ENCODE measurements at regions not wholly inside any gene's neighbourhood (a gene's known extent, or its start where the extent isn't known, plus 50 kb on each side); places are given as distances from the start of the nearest gene placed in this dataset.

GRCh38 chr7:18419456-18419855 is 76.1 kb upstream of the HDAC9 start:
- no peak overlapping the region for H3K56ac ChIP-seq (ENCODE audit: extremely low read depth, insufficient read depth, low read length)
- peak overlapping the region; percentile 62; the same call in 1 of the 2 replicates for H2BK20ac ChIP-seq (ENCODE audit: low read depth, low read length)
- H3K27me3 ChIP-seq (ENCODE audit: control insufficient read depth, insufficient read depth, low read length), result no peaks in the 10 kb centered on the region
- H2BK5ac ChIP-seq (ENCODE audit: low read depth, low read length, poor library complexity, severe bottlenecking), result no peak overlapping the region
- no peak overlapping the region for H3K27ac ChIP-seq (ENCODE audit: insufficient read depth, low read length)
- TF ChIP-seq USF2 (IDR thresholded peaks at IDR 0.05; ENCODE audit: low read depth, low read length), result no peak
- TF ChIP-seq SMC3 (IDR thresholded peaks at IDR 0.05; ENCODE audit: low read depth, low read length), result no peak
- no peak for TF ChIP-seq MAFK (IDR thresholded peaks at IDR 0.05; ENCODE audit: low read depth, low read length)
- no peak for TF ChIP-seq CHD1 (IDR thresholded peaks at IDR 0.05; ENCODE audit: low read depth, low read length)
- no peak for TF ChIP-seq MAZ (IDR thresholded peaks at IDR 0.05; ENCODE audit: borderline replicate concordance, low read depth, low read length)
- no peak for TF ChIP-seq NFE2L2 (IDR thresholded peaks at IDR 0.05; ENCODE audit: low read depth, low read length)
- no peak for TF ChIP-seq FOS (IDR thresholded peaks at IDR 0.05; ENCODE audit: low read depth, low read length)
- TF ChIP-seq POLR2A (IDR thresholded peaks at IDR 0.05; ENCODE audit: low read depth, low read length), result no peak
- no peak for TF ChIP-seq MXI1 (IDR thresholded peaks at IDR 0.05; ENCODE audit: borderline replicate concordance, low read depth, low read length)
- no peak for TF ChIP-seq RAD21 (IDR thresholded peaks at IDR 0.05; ENCODE audit: low read length)
- no peak for TF ChIP-seq CTCF (conservative IDR thresholded peaks at IDR 0.05; ENCODE audit: low read depth, low read length)
- TF ChIP-seq ELK1 (IDR thresholded peaks at IDR 0.05; ENCODE audit: borderline replicate concordance, low read depth, low read length), result no peak
- TF ChIP-seq BHLHE40 (IDR thresholded peaks at IDR 0.05; ENCODE audit: low read depth, low read length), result no peak
- no peak for TF ChIP-seq RCOR1 (IDR thresholded peaks at IDR 0.05; ENCODE audit: insufficient replicate concordance, low read length)
- TF ChIP-seq RFX5 (IDR thresholded peaks at IDR 0.05; ENCODE audit: low read depth, low read length), result no peak
- no peak for TF ChIP-seq CEBPB (IDR thresholded peaks at IDR 0.05; ENCODE audit: low read depth, low read length)
- H4K5ac ChIP-seq (ENCODE audit: low read depth, low read length), result no peak overlapping the region
- no peak overlapping the region for H4K91ac ChIP-seq (ENCODE audit: insufficient read depth, low read depth, low read length)
- no peak overlapping the region for H2AK9ac ChIP-seq (replicated peaks; ENCODE audit: low read depth, low read length, poor library complexity)
- ChIA-PET CTCF (interaction anchor here (0.7 kb wide), 1 partner anchor 67 kb away, joined by 3 read pairs; no protein-coding TSS in a partner anchor), POLR2A (ENCODE audit: unreplicated experiment) (no interaction called here)
- WGBS, 2 experiments (ENCODE audit: extremely low coverage in 2 of 2, insufficient read length in 1 of 2), result no CpG with 5 or more reads among the region's 3 CpGs
- dilution Hi-C loops (cut with HindIII; ENCODE audit: low sequenced_read_pairs, unreplicated experiment) (no loop called here), intact Hi-C loops (cut with micrococcal nuclease) (no loop called here), in situ Hi-C loops (cut with MboI; ENCODE audit: low sequenced_read_pairs) (no loop called here)
- no peak overlapping the region for H2AFZ ChIP-seq (replicated peaks; ENCODE audit: low read length, poor library complexity)
- H2AK5ac ChIP-seq (ENCODE audit: low read depth, low read length), result no peak overlapping the region
- no peak overlapping the region for H3K9ac ChIP-seq (ENCODE audit: low read depth, low read length)
- H3K36me3 ChIP-seq (ENCODE audit: control insufficient read depth, insufficient read depth, low read length), result no peaks in the 10 kb centered on the region
- no peak overlapping the region for H4K8ac ChIP-seq (ENCODE audit: low read depth in 2 of 2, low read length in 2 of 2)
- H3K23ac ChIP-seq (ENCODE audit: low read depth, low read length), result no peak overlapping the region
- H3K18ac ChIP-seq (ENCODE audit: low read depth, low read length), result no peak overlapping the region
- no peaks in the 10 kb centered on the region for H4K20me1 ChIP-seq (ENCODE audit: insufficient read depth, low read length)
- H2BK15ac ChIP-seq (ENCODE audit: low read depth, low read length), result no peak overlapping the region
- no peak overlapping the region for H3K14ac ChIP-seq (replicated peaks; ENCODE audit: low read depth, low read length)
- H3K9me3 ChIP-seq (ENCODE audit: control insufficient read depth, insufficient read depth, low read length), result no peaks in the 10 kb centered on the region
- no peak overlapping the region for H3K4me3 ChIP-seq (ENCODE audit: insufficient read depth, low read depth, low read length)
- BruUV-seq (replicated peaks), result no TSS peak
- no peak overlapping the region for H3K4me2 ChIP-seq (ENCODE audit: low read depth, low read length)
- DNase-seq (no peak), ATAC-seq (ENCODE audit: low read depth) (no peak)
- H3K9me1 ChIP-seq (ENCODE audit: insufficient read depth, low read length), result no peaks in the 10 kb centered on the region
- H3K79me1 ChIP-seq (ENCODE audit: low read depth in 1 of 2, low read length in 2 of 2), result no peaks in the 10 kb centered on the region
- peak overlapping the region; percentile 61 for H2BK120ac ChIP-seq (ENCODE audit: low read depth, low read length)
- no peak overlapping the region for H3K4ac ChIP-seq (ENCODE audit: low read depth, low read length)
- H3K4me1 ChIP-seq (ENCODE audit: control insufficient read depth, insufficient read depth, low read length), result peaks cover 5% of the 10 kb centered on the region; the same call in 1 of the 2 replicates

Data from IMR-90 (cell line).